Transverse colon (tissue), 4 donors: ENCODE measurements at regions not wholly inside any gene's neighbourhood (a gene's known extent, or its start where the extent isn't known, plus 50 kb on each side); places are given as distances from the start of the nearest gene placed in this dataset.
"Not testable (repeated sequence)": the region's sequence is repeated elsewhere in the genome, so short reads cannot be mapped to it uniquely, and the experiment has no call there.

Experiments
- DNase-seq: peaks from one replicate; pipeline ENCODE4 v3.0.0-alpha.2; 2019
- H3K27ac ChIP-seq, 4 donors: fragments of 200-600 bp; sonication (generic); 2 replicates each; pipeline ENCODE4 v1.5.1; 2016 to 2018; ENCODE audit warnings: inconsistent platforms in 4 of 4
- H3K27me3 ChIP-seq: fragments of 200-600 bp; sonication (generic); 2 replicates; pipeline ENCODE4 v1.5.1; 2017; ENCODE audit warnings: inconsistent platforms
- H3K36me3 ChIP-seq, 4 donors: fragments of 200-600 bp; sonication (generic); 2 replicates each; pipeline ENCODE4 v1.5.1; 2017 to 2019; ENCODE audit warnings: inconsistent platforms in 4 of 4
- H3K4me1 ChIP-seq, 4 donors: fragments of 200-600 bp; sonication (generic); 2 replicates each; pipeline ENCODE4 v1.5.1; 2017 to 2020; ENCODE audit warnings: inconsistent platforms in 4 of 4
- H3K4me3 ChIP-seq, 4 donors: fragments of 200-600 bp; sonication (generic); 1 replicate in 1 of 4; 2 replicates in 3 of 4; pipeline versions ENCODE4 v1.5.1 to v1.6.1; 2017 to 2019; ENCODE audit warnings: inconsistent platforms in 4 of 4
- H3K9me3 ChIP-seq, 2 donors: fragments of 200-600 bp; sonication (generic); 2 replicates each; pipeline ENCODE4 v1.5.1; 2017 to 2019; ENCODE audit warnings: inconsistent platforms in 2 of 2
- EP300 ChIP-seq: sonication (generic); formaldehyde crosslinking; IDR thresholded peaks from one replicate; pipeline ENCODE4 v1.6.1; 2017; ENCODE audit warnings: antibody characterized with exemption, low read depth
- POLR2A ChIP-seq: fragments of 450-650 bp; IDR thresholded peaks from one replicate; pipeline ENCODE4 v1.6.1; 2016; ENCODE audit warnings: antibody characterized with exemption, mild to moderate bottlenecking, moderate library complexity
- POLR2AphosphoS5 ChIP-seq, 3 donors: sonication (generic); formaldehyde crosslinking; IDR thresholded peaks; one replicate each; pipeline ENCODE4 v1.6.1; 2016; ENCODE audit warnings: antibody characterized with exemption in 3 of 3
- WGBS, 2 donors: methylation state at CpG; one replicate each; pipeline ENCODE4 v1.1.5; 2018; ENCODE audit warnings: low coverage in 1 of 2; 5-methylcytosine and 5-hydroxymethylcytosine counted together
- in situ Hi-C, 4 donors: fragments of 200-750 bp; cut with MboI; loops; one replicate each; pipeline versions ENCODE4 v1.15.0 to v1.15.1; 2017; ENCODE audit warnings: low sequenced_read_pairs in 3 of 4, low pct_ligation_motif_present in 1 of 4, low pct_unique_long_range_greater_than_20kb in 1 of 4
- intact Hi-C: fragments of 100-400 bp; cut with DNase I; formaldehyde crosslinking; loops from one replicate; pipeline ENCODE4 v1.15.1; 2023; ENCODE audit warnings: low total_unique reads
- TF ChIP-seq, protein P1 (sequence below), 5 experiments: fragments of 200-600 bp in 3 of 5; fragments of 450-650 bp in 2 of 5; sonication (generic) in 3 of 5; IDR thresholded peaks; 1 replicate in 2 of 5; 2 replicates in 3 of 5; pipeline ENCODE4 v1.5.1; 2016 to 2017; ENCODE audit warnings: antibody characterized with exemption in 5 of 5, inconsistent platforms in 3 of 5, mild to moderate bottlenecking in 2 of 5, moderate library complexity in 1 of 5

DNA sequence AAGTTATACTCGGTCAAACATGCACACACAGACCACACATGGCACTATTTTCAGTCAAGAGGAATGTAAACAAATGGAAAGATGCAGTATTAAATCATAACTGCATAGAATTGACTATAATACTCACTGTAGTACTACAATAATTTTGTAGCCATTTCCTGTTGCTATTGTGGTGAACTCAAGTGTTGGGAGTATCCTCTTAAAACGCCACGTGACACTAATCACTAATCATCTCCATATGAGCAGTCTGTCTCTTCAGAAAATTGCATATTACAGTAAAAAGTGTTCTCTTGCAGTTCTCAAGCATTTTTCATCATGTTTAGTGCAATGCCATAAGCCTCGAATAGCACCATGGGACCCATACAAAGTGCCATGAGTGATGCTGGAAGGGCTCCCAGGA is 258.7 kb upstream of the ID4 start:
- no peak overlapping the region for H3K27ac ChIP-seq
- no peak overlapping the region for H3K4me3 ChIP-seq
- no peak for DNase-seq
- H3K27me3 ChIP-seq, result no peaks in the 10 kb centered on the region
- no peaks in the 10 kb centered on the region for H3K4me1 ChIP-seq
- no peaks in the 10 kb centered on the region for H3K36me3 ChIP-seq
- no peak for TF ChIP-seq POLR2A
- TF ChIP-seq POLR2AphosphoS5 (IDR thresholded peaks at IDR 0.05), result no peak
- TF ChIP-seq, protein P1, sequence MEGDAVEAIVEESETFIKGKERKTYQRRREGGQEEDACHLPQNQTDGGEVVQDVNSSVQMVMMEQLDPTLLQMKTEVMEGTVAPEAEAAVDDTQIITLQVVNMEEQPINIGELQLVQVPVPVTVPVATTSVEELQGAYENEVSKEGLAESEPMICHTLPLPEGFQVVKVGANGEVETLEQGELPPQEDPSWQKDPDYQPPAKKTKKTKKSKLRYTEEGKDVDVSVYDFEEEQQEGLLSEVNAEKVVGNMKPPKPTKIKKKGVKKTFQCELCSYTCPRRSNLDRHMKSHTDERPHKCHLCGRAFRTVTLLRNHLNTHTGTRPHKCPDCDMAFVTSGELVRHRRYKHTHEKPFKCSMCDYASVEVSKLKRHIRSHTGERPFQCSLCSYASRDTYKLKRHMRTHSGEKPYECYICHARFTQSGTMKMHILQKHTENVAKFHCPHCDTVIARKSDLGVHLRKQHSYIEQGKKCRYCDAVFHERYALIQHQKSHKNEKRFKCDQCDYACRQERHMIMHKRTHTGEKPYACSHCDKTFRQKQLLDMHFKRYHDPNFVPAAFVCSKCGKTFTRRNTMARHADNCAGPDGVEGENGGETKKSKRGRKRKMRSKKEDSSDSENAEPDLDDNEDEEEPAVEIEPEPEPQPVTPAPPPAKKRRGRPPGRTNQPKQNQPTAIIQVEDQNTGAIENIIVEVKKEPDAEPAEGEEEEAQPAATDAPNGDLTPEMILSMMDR (IDR thresholded peaks at IDR 0.05), result no peak
- no peak for TF ChIP-seq EP300
- intact Hi-C loops, result no loop called here
- WGBS, 2 donors, result 66 to 76% methylated on average over 4 of the region's 4 CpGs
- H3K9me3 ChIP-seq, result no peaks in the 10 kb centered on the region
- in situ Hi-C loops, result no loop called here

DNA sequence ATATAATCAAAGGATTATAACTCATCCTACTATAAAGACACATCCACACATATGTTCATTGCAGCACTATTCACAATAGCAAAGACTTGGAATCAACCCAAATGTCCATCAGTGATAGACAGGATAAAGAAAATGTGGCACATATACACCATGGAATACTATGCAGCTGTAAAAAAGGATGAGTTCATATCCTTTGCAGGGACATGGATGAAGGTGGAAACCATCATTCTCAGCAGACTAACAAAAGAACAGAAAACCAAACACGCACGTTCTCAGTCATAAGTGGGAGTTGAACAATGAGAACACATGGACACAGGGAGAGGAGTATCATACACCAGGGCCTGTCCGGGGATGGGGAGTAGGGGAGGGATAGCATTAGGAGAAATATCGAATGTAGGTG is 253.0 kb upstream of the ID4 start:
- H3K27me3 ChIP-seq, H3K4me3 ChIP-seq, H3K9me3 ChIP-seq, H3K4me1 ChIP-seq, DNase-seq, intact Hi-C loops, H3K27ac ChIP-seq, in situ Hi-C loops, H3K36me3 ChIP-seq: not testable (repeated sequence)
- WGBS, 2 donors, result 91 to 95% methylated on average over 2 to 4 of the region's 4 CpGs

GRCh38 chr6:19587238-19587942 is 249.8 kb upstream of the ID4 start:
- Histone ChIP-seq H3K9me3 (no peaks in the 10 kb centered on the region), H3K36me3 (no peaks in the 10 kb centered on the region), H3K4me1 (no peaks in the 10 kb centered on the region), H3K4me3 (no peak overlapping the region), H3K27ac (no peak overlapping the region), H3K27me3 (no peaks in the 10 kb centered on the region)
- intact Hi-C loops (no loop called here), in situ Hi-C loops (no loop called here)
- WGBS, 2 donors, result 39 to 63% methylated on average over 3 to 4 of the region's 4 CpGs
- TF ChIP-seq POLR2AphosphoS5 (IDR thresholded peaks at IDR 0.05) (no peak), EP300 (no peak), POLR2A (no peak)
- TF ChIP-seq, protein P1 (IDR thresholded peaks at IDR 0.05), result no peak
- no peak for DNase-seq

DNA sequence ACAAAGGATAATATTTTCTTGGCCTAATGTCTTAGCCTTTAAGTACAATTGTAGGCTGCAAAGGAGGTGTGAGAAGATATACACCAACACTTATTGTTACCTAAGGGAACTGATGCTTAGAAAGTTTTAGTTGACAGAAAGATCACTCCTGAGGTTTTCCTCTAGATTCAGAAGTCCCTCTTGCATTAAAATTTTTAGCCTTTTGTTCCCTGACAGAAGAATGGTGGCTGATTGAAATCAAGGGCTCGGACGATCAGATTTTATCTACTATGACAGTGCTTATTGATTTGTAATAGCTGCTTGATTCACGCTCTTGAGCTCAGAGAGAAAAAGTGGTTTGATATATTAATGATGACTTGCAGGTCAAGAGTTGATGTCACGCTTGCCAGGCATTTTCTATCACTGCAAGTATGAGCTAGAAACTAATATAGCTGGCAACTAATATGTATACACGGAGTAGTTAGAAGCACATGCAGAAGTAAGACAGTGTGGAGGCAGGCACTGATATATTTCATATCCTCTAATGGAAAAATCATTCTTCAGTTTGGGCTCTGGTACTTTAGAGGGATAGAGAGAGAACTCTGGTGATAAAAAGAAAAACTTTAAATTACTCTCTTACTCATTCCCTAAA is 246.6 kb upstream of the ID4 start:
- no peaks in the 10 kb centered on the region for H3K36me3 ChIP-seq
- H3K27ac ChIP-seq, result no peak overlapping the region
- DNase-seq, result no peak
- in situ Hi-C loops, result no loop called here
- H3K27me3 ChIP-seq, result no peaks in the 10 kb centered on the region
- 75 to 79% methylated on average over 5 of the region's 5 CpGs for WGBS, 2 donors
- no peaks in the 10 kb centered on the region for H3K9me3 ChIP-seq
- H3K4me3 ChIP-seq, result no peak overlapping the region
- TF ChIP-seq, protein P1 (IDR thresholded peaks at IDR 0.05), result no peak
- TF ChIP-seq POLR2A (no peak), POLR2AphosphoS5 (IDR thresholded peaks at IDR 0.05) (no peak), EP300 (no peak)
- H3K4me1 ChIP-seq, result no peaks in the 10 kb centered on the region
- intact Hi-C loops, result no loop called here
